ENCODE measurements at regions not wholly inside any gene's neighbourhood (a gene's known extent, or its start where the extent isn't known, plus 50 kb on each side); places are given as distances from the start of the nearest gene placed in this dataset.
A peak's percentile ranks its signal among the peaks of the same experiment; 100 is the strongest.

GRCh38 chrX:39416547-39417260, 615.4 kb downstream of the MID1IP1 start:
- no peak overlapping the region for H2AFZ ChIP-seq (ENCODE audit: low read depth, low read length)
- H3K23ac ChIP-seq (ENCODE audit: low read length in 2 of 2): no peak overlapping the region
- no peak overlapping the region for H3K4ac ChIP-seq (ENCODE audit: low read depth in 1 of 2, low read length in 2 of 2)
- 93% methylated on average over 12 of the region's 14 CpGs for WGBS
- H2BK120ac ChIP-seq (ENCODE audit: low read depth, low read length): no peak overlapping the region
- H3K27ac ChIP-seq (ENCODE audit: low read length, poor library complexity, severe bottlenecking): no peak overlapping the region
- no peak overlapping the region for H2BK15ac ChIP-seq (ENCODE audit: low read depth, poor library complexity, severe bottlenecking)
- H4K8ac ChIP-seq (ENCODE audit: low read length): no peak overlapping the region
- no peak overlapping the region for H4K91ac ChIP-seq (ENCODE audit: low read length)
- H3K4me3 ChIP-seq (ENCODE audit: insufficient read depth in 1 of 2, low read depth in 1 of 2, low read length in 2 of 2): no peak overlapping the region
- H3K18ac ChIP-seq (ENCODE audit: low read depth in 1 of 2, low read length in 2 of 2): no peak overlapping the region
- H2BK12ac ChIP-seq (ENCODE audit: low read length in 2 of 2): no peak overlapping the region
- H3K9me3 ChIP-seq (ENCODE audit: control insufficient read depth, low read length): peaks cover 9% of the 10 kb centered on the region
- H2AK5ac ChIP-seq (ENCODE audit: low read length, severe bottlenecking): no peak overlapping the region
- H3K36me3 ChIP-seq (ENCODE audit: control insufficient read depth in 1 of 2, insufficient read depth in 2 of 2, low read depth in 1 of 2, low read length in 2 of 2): no peaks in the 10 kb centered on the region
- H3K79me1 ChIP-seq (replicated peaks; ENCODE audit: low read length, poor library complexity, severe bottlenecking): no peaks in the 10 kb centered on the region
- H3K4me1 ChIP-seq (ENCODE audit: control insufficient read depth, insufficient read depth, low read depth, low read length): no peaks in the 10 kb centered on the region
- no peak overlapping the region for H3K9ac ChIP-seq (ENCODE audit: low read length)
- no peak overlapping the region for H2BK5ac ChIP-seq (ENCODE audit: low read depth, low read length, poor library complexity, severe bottlenecking)
- DNase-seq: no peak
- H3K14ac ChIP-seq (ENCODE audit: low read length in 2 of 2): no peak overlapping the region
- H3K27me3 ChIP-seq (ENCODE audit: control insufficient read depth in 1 of 2, insufficient read depth in 1 of 2, low read length in 2 of 2): peaks cover 0 to 71% of the 10 kb centered on the region in 2 experiments
- no peak overlapping the region for H3K4me2 ChIP-seq (ENCODE audit: low read length, poor library complexity, severe bottlenecking)

- DNase-seq: peak; percentile 43
- H2BK12ac ChIP-seq (ENCODE audit: low read length in 2 of 2): no peak overlapping the region
- H3K27ac ChIP-seq (ENCODE audit: low read length, poor library complexity, severe bottlenecking): no peak overlapping the region
- H2BK15ac ChIP-seq (ENCODE audit: low read depth, poor library complexity, severe bottlenecking): no peak overlapping the region
- H3K36me3 ChIP-seq (ENCODE audit: control insufficient read depth in 1 of 2, insufficient read depth in 2 of 2, low read depth in 1 of 2, low read length in 2 of 2): no peaks in the 10 kb centered on the region
- no peak overlapping the region for H4K8ac ChIP-seq (ENCODE audit: low read length)
- no peak overlapping the region for H3K4me3 ChIP-seq (ENCODE audit: insufficient read depth in 1 of 2, low read depth in 1 of 2, low read length in 2 of 2)
- H3K9ac ChIP-seq (ENCODE audit: low read length): no peak overlapping the region
- no peak overlapping the region for H3K23ac ChIP-seq (ENCODE audit: low read length in 2 of 2)
- H2BK120ac ChIP-seq (ENCODE audit: low read depth, low read length): no peak overlapping the region
- no peaks in the 10 kb centered on the region for H3K4me1 ChIP-seq (ENCODE audit: control insufficient read depth, insufficient read depth, low read depth, low read length)
- H3K18ac ChIP-seq (ENCODE audit: low read depth in 1 of 2, low read length in 2 of 2): no peak overlapping the region
- H3K79me1 ChIP-seq (replicated peaks; ENCODE audit: low read length, poor library complexity, severe bottlenecking): no peaks in the 10 kb centered on the region
- no peak overlapping the region for H3K4ac ChIP-seq (ENCODE audit: low read depth in 1 of 2, low read length in 2 of 2)
- H2AK5ac ChIP-seq (ENCODE audit: low read length, severe bottlenecking): no peak overlapping the region
- no peak overlapping the region for H2BK5ac ChIP-seq (ENCODE audit: low read depth, low read length, poor library complexity, severe bottlenecking)
- H3K14ac ChIP-seq (ENCODE audit: low read length in 2 of 2): no peak overlapping the region
- H3K27me3 ChIP-seq (ENCODE audit: control insufficient read depth in 1 of 2, insufficient read depth in 1 of 2, low read length in 2 of 2): peaks cover 0 to 62% of the 10 kb centered on the region in 2 experiments
- no peak overlapping the region for H2AFZ ChIP-seq (ENCODE audit: low read depth, low read length)
- H3K9me3 ChIP-seq (ENCODE audit: control insufficient read depth, low read length): peaks cover 6% of the 10 kb centered on the region
- no peak overlapping the region for H3K4me2 ChIP-seq (ENCODE audit: low read length, poor library complexity, severe bottlenecking)
- H4K91ac ChIP-seq (ENCODE audit: low read length): no peak overlapping the region
- WGBS: 17% methylated on average over 4 of the region's 4 CpGs
Measured at GRCh38 chrX:39418254-39418704, 617.0 kb downstream of the MID1IP1 start.

- H3K4me3 ChIP-seq (ENCODE audit: insufficient read depth in 1 of 2, low read depth in 1 of 2, low read length in 2 of 2): no peak overlapping the region
- no peak overlapping the region for H4K8ac ChIP-seq (ENCODE audit: low read length)
- no peak overlapping the region for H2BK5ac ChIP-seq (ENCODE audit: low read depth, low read length, poor library complexity, severe bottlenecking)
- DNase-seq: peak; percentile 1
- H2AK5ac ChIP-seq (ENCODE audit: low read length, severe bottlenecking): no peak overlapping the region
- H3K4me1 ChIP-seq (ENCODE audit: control insufficient read depth, insufficient read depth, low read depth, low read length): no peaks in the 10 kb centered on the region
- H3K36me3 ChIP-seq (ENCODE audit: control insufficient read depth in 1 of 2, insufficient read depth in 2 of 2, low read depth in 1 of 2, low read length in 2 of 2): no peaks in the 10 kb centered on the region
- H2BK120ac ChIP-seq (ENCODE audit: low read depth, low read length): no peak overlapping the region
- no peak overlapping the region for H3K4me2 ChIP-seq (ENCODE audit: low read length, poor library complexity, severe bottlenecking)
- H3K27me3 ChIP-seq (ENCODE audit: control insufficient read depth in 1 of 2, insufficient read depth in 1 of 2, low read length in 2 of 2): peaks cover 0 to 63% of the 10 kb centered on the region in 2 experiments
- no peak overlapping the region for H4K91ac ChIP-seq (ENCODE audit: low read length)
- no peak overlapping the region for H3K23ac ChIP-seq (ENCODE audit: low read length in 2 of 2)
- no peak overlapping the region for H2BK12ac ChIP-seq (ENCODE audit: low read length in 2 of 2)
- 49% methylated on average over 26 of the region's 29 CpGs for WGBS
- peaks cover 6% of the 10 kb centered on the region for H3K9me3 ChIP-seq (ENCODE audit: control insufficient read depth, low read length)
- H3K14ac ChIP-seq (ENCODE audit: low read length in 2 of 2): no peak overlapping the region
- H3K27ac ChIP-seq (ENCODE audit: low read length, poor library complexity, severe bottlenecking): no peak overlapping the region
- H3K79me1 ChIP-seq (replicated peaks; ENCODE audit: low read length, poor library complexity, severe bottlenecking): no peaks in the 10 kb centered on the region
- H2AFZ ChIP-seq (ENCODE audit: low read depth, low read length): no peak overlapping the region
- no peak overlapping the region for H3K4ac ChIP-seq (ENCODE audit: low read depth in 1 of 2, low read length in 2 of 2)
- no peak overlapping the region for H2BK15ac ChIP-seq (ENCODE audit: low read depth, poor library complexity, severe bottlenecking)
- no peak overlapping the region for H3K18ac ChIP-seq (ENCODE audit: low read depth in 1 of 2, low read length in 2 of 2)
- no peak overlapping the region for H3K9ac ChIP-seq (ENCODE audit: low read length)
Measured at GRCh38 chrX:39418731-39419638, 617.7 kb downstream of the MID1IP1 start.

- Histone ChIP-seq H2AK5ac (ENCODE audit: low read length, severe bottlenecking) (no peak overlapping the region), H2AFZ (ENCODE audit: low read depth, low read length) (no peak overlapping the region), H4K8ac (ENCODE audit: low read length) (no peak overlapping the region), H3K4me2 (ENCODE audit: low read length, poor library complexity, severe bottlenecking) (no peak overlapping the region), H3K36me3 (ENCODE audit: control insufficient read depth in 1 of 2, insufficient read depth in 2 of 2, low read depth in 1 of 2, low read length in 2 of 2) (no peaks in the 10 kb centered on the region), H3K23ac (ENCODE audit: low read length in 2 of 2) (no peak overlapping the region), H3K14ac (ENCODE audit: low read length in 2 of 2) (no peak overlapping the region), H3K4me1 (ENCODE audit: control insufficient read depth, insufficient read depth, low read depth, low read length) (no peaks in the 10 kb centered on the region), H3K27ac (ENCODE audit: low read length, poor library complexity, severe bottlenecking) (no peak overlapping the region), H3K4me3 (ENCODE audit: insufficient read depth in 1 of 2, low read depth in 1 of 2, low read length in 2 of 2) (no peak overlapping the region), H3K18ac (ENCODE audit: low read depth in 1 of 2, low read length in 2 of 2) (no peak overlapping the region), H4K91ac (ENCODE audit: low read length) (no peak overlapping the region), H2BK12ac (ENCODE audit: low read length in 2 of 2) (no peak overlapping the region), H3K27me3 (ENCODE audit: control insufficient read depth in 1 of 2, insufficient read depth in 1 of 2, low read length in 2 of 2) (peaks cover 0 to 69% of the 10 kb centered on the region in 2 experiments), H3K4ac (ENCODE audit: low read depth in 1 of 2, low read length in 2 of 2) (no peak overlapping the region), H3K9me3 (ENCODE audit: control insufficient read depth, low read length) (peaks cover 6% of the 10 kb centered on the region), H3K9ac (ENCODE audit: low read length) (no peak overlapping the region), H2BK15ac (ENCODE audit: low read depth, poor library complexity, severe bottlenecking) (no peak overlapping the region), H2BK5ac (ENCODE audit: low read depth, low read length, poor library complexity, severe bottlenecking) (no peak overlapping the region), H3K79me1 (replicated peaks; ENCODE audit: low read length, poor library complexity, severe bottlenecking) (no peaks in the 10 kb centered on the region), H2BK120ac (ENCODE audit: low read depth, low read length) (no peak overlapping the region)
- DNase-seq: peak; percentile 24
- 100% methylated on average over 2 of the region's 3 CpGs for WGBS
Measured at GRCh38 chrX:39421006-39421405, 619.7 kb downstream of the MID1IP1 start.
